IMR-90 (cell line): ENCODE measurements at regions not wholly inside any gene's neighbourhood (a gene's known extent, or its start where the extent isn't known, plus 50 kb on each side); places are given as distances from the start of the nearest gene placed in this dataset.

Experiments
- ATAC-seq: fragments of 200-7000 bp; cut with Tn5 transposase; 2 replicates; pipeline ENCODE4 v1.9.1; 2020; ENCODE audit warnings: low read depth, mild to moderate bottlenecking, moderate library complexity
- BruUV-seq: library from RNA; stranded (reverse); fragments of 400-500 nt; replicated peaks from 2 replicates; lab custom pipeline; 2021; lab: Mats Ljungman, UMichigan
- CTCF ChIA-PET: fragments of 300-600 bp; formaldehyde crosslinking; extraction: SDS; loops from one replicate; lab custom pipeline; 2021; ENCODE audit warnings: antibody characterized with exemption; lab: Yijun Ruan, JAX
- POLR2A ChIA-PET: fragments of 300-600 bp; sonication (Branson Sonifier 250); formaldehyde crosslinking; loops from one replicate; lab custom pipeline; 2022; ENCODE audit warnings: antibody characterized with exemption; ENCODE audit not compliant: unreplicated experiment; lab: Charles Lee
- DNase-seq: peaks from one replicate; pipeline ENCODE4 v3.0.0; 2013
- H2AFZ ChIP-seq: replicated peaks from 2 replicates; pipeline ENCODE3; 2013; ENCODE audit warnings: low read length, mild to moderate bottlenecking; ENCODE audit not compliant: poor library complexity
- H2AK5ac ChIP-seq: 2 replicates; pipeline ENCODE4 v1.6.1; 2013; ENCODE audit warnings: low read depth, low read length, inconsistent platforms
- H2AK9ac ChIP-seq: replicated peaks from 2 replicates; pipeline ENCODE3; 2013; ENCODE audit warnings: mild to moderate bottlenecking, low read depth, low read length, moderate library complexity; ENCODE audit not compliant: poor library complexity
- H2BK120ac ChIP-seq: 2 replicates; pipeline ENCODE4 v1.6.1; 2013; ENCODE audit warnings: low read depth, low read length, inconsistent platforms
- H2BK15ac ChIP-seq: 3 replicates; pipeline ENCODE4 v1.6.1; 2013; ENCODE audit warnings: low read depth, low read length, inconsistent platforms
- H2BK20ac ChIP-seq: 2 replicates; pipeline ENCODE4 v1.6.1; 2013; ENCODE audit warnings: low read depth, mild to moderate bottlenecking, inconsistent platforms, low read length, moderate library complexity
- H2BK5ac ChIP-seq: 2 replicates; pipeline ENCODE4 v1.6.1; 2013; ENCODE audit warnings: mild to moderate bottlenecking, low read depth, low read length, inconsistent platforms; ENCODE audit not compliant: poor library complexity, severe bottlenecking
- H3K14ac ChIP-seq: replicated peaks from 2 replicates; pipeline ENCODE4 v1.6.1; 2013; ENCODE audit warnings: low read depth, low read length, inconsistent platforms
- H3K18ac ChIP-seq: 2 replicates; pipeline ENCODE4 v1.6.1; 2013; ENCODE audit warnings: low read depth, low read length, control low read depth
- H3K23ac ChIP-seq: 2 replicates; pipeline ENCODE4 v1.6.1; 2013; ENCODE audit warnings: low read depth, low read length, inconsistent platforms
- H3K27ac ChIP-seq: 2 replicates; pipeline ENCODE4 v1.5.1; 2013; ENCODE audit warnings: mild to moderate bottlenecking, control low read depth, low read length; ENCODE audit not compliant: insufficient read depth
- H3K27me3 ChIP-seq: 2 replicates; pipeline ENCODE4 v1.6.1; 2013; ENCODE audit warnings: low read length; ENCODE audit not compliant: control insufficient read depth, insufficient read depth
- H3K36me3 ChIP-seq: 2 replicates; pipeline ENCODE4 v1.6.1; 2013; ENCODE audit warnings: low read length, mixed read lengths; ENCODE audit not compliant: control insufficient read depth, insufficient read depth
- H3K4ac ChIP-seq: 2 replicates; pipeline ENCODE4 v1.6.1; 2013; ENCODE audit warnings: low read depth, low read length, inconsistent platforms
- H3K4me1 ChIP-seq: 2 replicates; pipeline ENCODE4 v1.6.1; 2013; ENCODE audit warnings: low read length, mixed read lengths; ENCODE audit not compliant: control insufficient read depth, insufficient read depth
- H3K4me2 ChIP-seq: 2 replicates; pipeline ENCODE4 v1.6.1; 2013; ENCODE audit warnings: low read depth, mild to moderate bottlenecking, control low read depth, low read length, moderate library complexity
- H3K4me3 ChIP-seq: 2 replicates; pipeline ENCODE4 v1.5.1; 2013; ENCODE audit warnings: low read depth, mild to moderate bottlenecking, control low read depth, low read length, moderate library complexity; ENCODE audit not compliant: insufficient read depth
- H3K56ac ChIP-seq: 2 replicates; pipeline ENCODE4 v1.6.1; 2013; ENCODE audit warnings: low read length, inconsistent platforms; ENCODE audit not compliant: insufficient read depth; ENCODE audit errors: extremely low read depth
- H3K79me1 ChIP-seq, 2 experiments: 2 replicates each; pipeline ENCODE4 v1.6.1; 2013; ENCODE audit warnings: low read length in 2 of 2, inconsistent platforms in 1 of 2, low read depth in 1 of 2
- H3K9ac ChIP-seq: 2 replicates; pipeline ENCODE4 v1.6.1; 2013; ENCODE audit warnings: low read depth, low read length, control low read depth
- H3K9me1 ChIP-seq: 2 replicates; pipeline ENCODE4 v1.6.1; 2013; ENCODE audit warnings: low read length, inconsistent platforms; ENCODE audit not compliant: insufficient read depth
- H3K9me3 ChIP-seq: 2 replicates; pipeline ENCODE4 v1.6.1; 2013; ENCODE audit warnings: low read length; ENCODE audit not compliant: control insufficient read depth, insufficient read depth
- H4K20me1 ChIP-seq: 2 replicates; pipeline ENCODE4 v1.6.1; 2013; ENCODE audit warnings: low read length, inconsistent platforms; ENCODE audit not compliant: insufficient read depth
- H4K5ac ChIP-seq: 2 replicates; pipeline ENCODE4 v1.6.1; 2013; ENCODE audit warnings: mild to moderate bottlenecking, low read depth, low read length, control low read depth
- H4K8ac ChIP-seq, 2 experiments: 2 replicates each; pipeline ENCODE4 v1.6.1; 2013; ENCODE audit warnings: low read depth in 2 of 2, low read length in 2 of 2, control low read depth in 1 of 2, inconsistent platforms in 1 of 2
- H4K91ac ChIP-seq: 2 replicates; pipeline ENCODE4 v1.6.1; 2013; ENCODE audit warnings: low read depth, low read length, inconsistent platforms; ENCODE audit not compliant: insufficient read depth
- BHLHE40 ChIP-seq: fragments of 150-350 bp; IDR thresholded peaks from 2 replicates; pipeline ENCODE4 v1.6.1; 2016; ENCODE audit warnings: mild to moderate bottlenecking, low read depth, low read length
- CEBPB ChIP-seq: IDR thresholded peaks from 2 replicates; pipeline ENCODE4 v1.6.1; 2012; ENCODE audit warnings: low read depth, low read length, improper control_type of control experiment
- CHD1 ChIP-seq: IDR thresholded peaks from 2 replicates; pipeline ENCODE4 v1.6.1; 2012; ENCODE audit warnings: low read depth, low read length, improper control_type of control experiment
- CTCF ChIP-seq: conservative IDR thresholded peaks from 2 replicates; pipeline ENCODE4 v1.5.1; 2012; ENCODE audit warnings: mild to moderate bottlenecking, low read depth, low read length, improper control_type of control experiment
- FOS ChIP-seq: fragments of 150-350 bp; IDR thresholded peaks from 2 replicates; pipeline ENCODE4 v1.6.1; 2016; ENCODE audit warnings: low read depth, low read length
- MAFK ChIP-seq: IDR thresholded peaks from 2 replicates; pipeline ENCODE4 v1.6.1; 2012; ENCODE audit warnings: low read depth, low read length, improper control_type of control experiment
- MAZ ChIP-seq: IDR thresholded peaks from 2 replicates; pipeline ENCODE4 v1.6.1; 2012; ENCODE audit warnings: low read depth, mild to moderate bottlenecking, low read length, improper control_type of control experiment, moderate library complexity, borderline replicate concordance
- MXI1 ChIP-seq: IDR thresholded peaks from 2 replicates; pipeline ENCODE4 v1.6.1; 2012; ENCODE audit warnings: low read depth, mild to moderate bottlenecking, low read length, moderate library complexity, borderline replicate concordance
- NFE2L2 ChIP-seq: fragments of 150-350 bp; IDR thresholded peaks from 2 replicates; pipeline ENCODE4 v1.6.1; 2016; ENCODE audit warnings: low read depth, mild to moderate bottlenecking, low read length
- POLR2A ChIP-seq: IDR thresholded peaks from 2 replicates; pipeline ENCODE4 v1.6.1; 2012; ENCODE audit warnings: mild to moderate bottlenecking, low read depth, low read length
- RAD21 ChIP-seq: IDR thresholded peaks from 2 replicates; pipeline ENCODE4 v1.6.1; 2012; ENCODE audit warnings: low read length, improper control_type of control experiment
- RCOR1 ChIP-seq: IDR thresholded peaks from 2 replicates; pipeline ENCODE4 v1.6.1; 2012; ENCODE audit warnings: mild to moderate bottlenecking, low read length, improper control_type of control experiment; ENCODE audit not compliant: insufficient replicate concordance
- RFX5 ChIP-seq: IDR thresholded peaks from 2 replicates; pipeline ENCODE4 v1.8.0; 2012; ENCODE audit warnings: low read depth, mild to moderate bottlenecking, low read length, moderate library complexity
- SMC3 ChIP-seq: fragments of 150-350 bp; IDR thresholded peaks from 2 replicates; pipeline ENCODE4 v1.6.1; 2016; ENCODE audit warnings: low read depth, mild to moderate bottlenecking, antibody characterized with exemption, low read length, moderate library complexity
- WGBS, 2 experiments: methylation state at CpG; one replicate each; pipeline versions ENCODE4 v1.1.5 to v1.1.7; 2013; ENCODE audit warnings: missing lambda C conversion rate in 2 of 2; ENCODE audit not compliant: insufficient read length in 1 of 2; ENCODE audit errors: extremely low coverage in 2 of 2; 5-methylcytosine and 5-hydroxymethylcytosine counted together
- dilution Hi-C: fragments of 300-500 bp; cut with HindIII; formaldehyde crosslinking; loops from one replicate; pipeline ENCODE4 v1.14.3; 2018; ENCODE audit warnings: low sequenced_read_pairs; ENCODE audit not compliant: unreplicated experiment
- in situ Hi-C: fragments of 300-500 bp; cut with MboI; formaldehyde crosslinking; loops from 3 replicates; pipeline ENCODE4 v1.14.3; 2019; ENCODE audit warnings: low sequenced_read_pairs, inconsistent platforms, mixed read lengths
- intact Hi-C: fragments of 100-400 bp; cut with micrococcal nuclease; formaldehyde crosslinking; loops from 2 replicates; pipeline ENCODE4 v1.10.0; 2022
- TF ChIP-seq, protein P1 (sequence below): fragments of 150-350 bp; IDR thresholded peaks from 2 replicates; pipeline ENCODE4 v1.6.1; 2016; ENCODE audit warnings: low read depth, mild to moderate bottlenecking, low read length, moderate library complexity, borderline replicate concordance
- TF ChIP-seq, protein P2 (sequence below): fragments of 150-350 bp; IDR thresholded peaks from 2 replicates; pipeline ENCODE4 v1.6.1; 2017; ENCODE audit warnings: mild to moderate bottlenecking, antibody characterized with exemption, low read length, low read depth

DNA sequence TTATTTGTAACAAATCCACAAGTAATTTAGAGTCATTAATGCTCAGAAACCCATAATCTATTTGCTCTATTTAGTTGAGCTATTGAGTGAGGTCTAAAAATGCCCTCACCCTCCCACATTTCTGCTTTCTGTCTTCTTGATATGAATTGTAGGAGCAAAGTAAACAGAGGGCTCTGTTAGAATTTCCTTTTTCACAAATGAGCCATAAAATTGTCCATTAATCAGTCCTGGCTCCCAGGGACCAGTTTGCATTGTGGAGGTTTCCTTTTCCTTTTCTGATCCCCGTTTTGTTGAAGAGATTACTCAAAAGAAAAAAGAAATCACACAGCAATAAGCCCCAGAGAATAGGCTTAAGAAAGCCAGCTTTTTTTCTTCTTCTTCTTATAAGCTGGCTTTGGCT, 476.7 kb downstream of the EPHA4 start:
- ChIA-PET CTCF (no interaction called here), POLR2A (no interaction called here)
- Histone ChIP-seq H2AFZ (no peak overlapping the region), H3K79me1 (no peaks in the 10 kb centered on the region), H4K5ac (no peak overlapping the region), H3K4me2 (no peak overlapping the region), H3K9me3 (no peaks in the 10 kb centered on the region), H3K4ac (no peak overlapping the region), H3K23ac (no peak overlapping the region), H3K9me1 (no peaks in the 10 kb centered on the region), H2BK15ac (no peak overlapping the region), H4K20me1 (no peaks in the 10 kb centered on the region), H2BK5ac (no peak overlapping the region), H4K8ac (no peak overlapping the region), H4K91ac (no peak overlapping the region), H3K14ac (no peak overlapping the region), H2BK120ac (no peak overlapping the region), H2BK20ac (no peak overlapping the region), H3K9ac (no peak overlapping the region), H3K36me3 (no peaks in the 10 kb centered on the region), H3K4me3 (no peak overlapping the region), H2AK9ac (no peak overlapping the region), H3K27me3 (no peaks in the 10 kb centered on the region), H3K27ac (no peak overlapping the region), H2AK5ac (no peak overlapping the region), H3K4me1 (peaks cover 6% of the 10 kb centered on the region), H3K18ac (no peak overlapping the region; the same call in 1 of the 2 replicates), H3K56ac (no peak overlapping the region)
- dilution Hi-C loops (no loop called here), intact Hi-C loops (loop anchor here (5.0 kb wide), 2 partner anchors 163 to 868 kb away; no protein-coding TSS in a partner anchor), in situ Hi-C loops (no loop called here)
- ATAC-seq (no peak), DNase-seq (no peak)
- TF ChIP-seq, protein P1, sequence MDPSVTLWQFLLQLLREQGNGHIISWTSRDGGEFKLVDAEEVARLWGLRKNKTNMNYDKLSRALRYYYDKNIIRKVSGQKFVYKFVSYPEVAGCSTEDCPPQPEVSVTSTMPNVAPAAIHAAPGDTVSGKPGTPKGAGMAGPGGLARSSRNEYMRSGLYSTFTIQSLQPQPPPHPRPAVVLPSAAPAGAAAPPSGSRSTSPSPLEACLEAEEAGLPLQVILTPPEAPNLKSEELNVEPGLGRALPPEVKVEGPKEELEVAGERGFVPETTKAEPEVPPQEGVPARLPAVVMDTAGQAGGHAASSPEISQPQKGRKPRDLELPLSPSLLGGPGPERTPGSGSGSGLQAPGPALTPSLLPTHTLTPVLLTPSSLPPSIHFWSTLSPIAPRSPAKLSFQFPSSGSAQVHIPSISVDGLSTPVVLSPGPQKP, result no peak
- TF ChIP-seq RAD21, result no peak
- TF ChIP-seq NFE2L2, result no peak
- TF ChIP-seq CEBPB, result no peak
- TF ChIP-seq, protein P2, sequence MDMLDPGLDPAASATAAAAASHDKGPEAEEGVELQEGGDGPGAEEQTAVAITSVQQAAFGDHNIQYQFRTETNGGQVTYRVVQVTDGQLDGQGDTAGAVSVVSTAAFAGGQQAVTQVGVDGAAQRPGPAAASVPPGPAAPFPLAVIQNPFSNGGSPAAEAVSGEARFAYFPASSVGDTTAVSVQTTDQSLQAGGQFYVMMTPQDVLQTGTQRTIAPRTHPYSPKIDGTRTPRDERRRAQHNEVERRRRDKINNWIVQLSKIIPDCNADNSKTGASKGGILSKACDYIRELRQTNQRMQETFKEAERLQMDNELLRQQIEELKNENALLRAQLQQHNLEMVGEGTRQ, result no peak
- TF ChIP-seq MXI1, result no peak
- TF ChIP-seq CHD1, result no peak
- TF ChIP-seq RCOR1, result no peak
- TF ChIP-seq MAZ, result no peak
- no peak for TF ChIP-seq POLR2A
- no peak for TF ChIP-seq SMC3
- TF ChIP-seq BHLHE40, result no peak
- TF ChIP-seq MAFK, result no peak
- no peak for TF ChIP-seq RFX5
- TF ChIP-seq FOS, result no peak
- TF ChIP-seq CTCF, result no peak
- no CpG with 5 or more reads among the region's 1 CpG for WGBS, 2 experiments
- no TSS peak for BruUV-seq
